SJCRH30 (cell line): ENCODE measurements at regions not wholly inside any gene's neighbourhood (a gene's known extent, or its start where the extent isn't known, plus 50 kb on each side); places are given as distances from the start of the nearest gene placed in this dataset.
"Not testable (repeated sequence)": the region's sequence is repeated elsewhere in the genome, so short reads cannot be mapped to it uniquely, and the experiment has no call there.

ENCODE experiments used
- DNase-seq, 2 experiments: peaks; one replicate each; pipeline ENCODE4 v3.0.0-alpha.2; 2015 to 2020
- H3K27ac ChIP-seq: fragments of 250-450 bp; sonication (Bioruptor Pico); 2 replicates; pipeline ENCODE4 v1.5.1; 2020; ENCODE audit warnings: mild to moderate bottlenecking, moderate library complexity
- H3K27me3 ChIP-seq: fragments of 250-450 bp; sonication (Bioruptor Pico); 2 replicates; pipeline ENCODE4 v1.5.1; 2020; ENCODE audit warnings: mild to moderate bottlenecking, moderate library complexity
- H3K36me3 ChIP-seq: fragments of 250-450 bp; sonication (Bioruptor Pico); 2 replicates; pipeline ENCODE4 v1.5.1; 2020; ENCODE audit warnings: mild to moderate bottlenecking, moderate library complexity
- H3K4me1 ChIP-seq: fragments of 250-450 bp; sonication (Bioruptor Pico); 2 replicates; pipeline ENCODE4 v1.5.1; 2020; ENCODE audit warnings: mild to moderate bottlenecking, moderate library complexity
- H3K4me3 ChIP-seq: fragments of 250-450 bp; sonication (Bioruptor Pico); 2 replicates; pipeline ENCODE4 v1.5.1; 2020; ENCODE audit warnings: mild to moderate bottlenecking, moderate library complexity
- H3K9me3 ChIP-seq: fragments of 250-450 bp; sonication (Bioruptor Pico); replicated peaks from 2 replicates; pipeline ENCODE4 v1.5.1; 2020; ENCODE audit warnings: mild to moderate bottlenecking, moderate library complexity

DNA sequence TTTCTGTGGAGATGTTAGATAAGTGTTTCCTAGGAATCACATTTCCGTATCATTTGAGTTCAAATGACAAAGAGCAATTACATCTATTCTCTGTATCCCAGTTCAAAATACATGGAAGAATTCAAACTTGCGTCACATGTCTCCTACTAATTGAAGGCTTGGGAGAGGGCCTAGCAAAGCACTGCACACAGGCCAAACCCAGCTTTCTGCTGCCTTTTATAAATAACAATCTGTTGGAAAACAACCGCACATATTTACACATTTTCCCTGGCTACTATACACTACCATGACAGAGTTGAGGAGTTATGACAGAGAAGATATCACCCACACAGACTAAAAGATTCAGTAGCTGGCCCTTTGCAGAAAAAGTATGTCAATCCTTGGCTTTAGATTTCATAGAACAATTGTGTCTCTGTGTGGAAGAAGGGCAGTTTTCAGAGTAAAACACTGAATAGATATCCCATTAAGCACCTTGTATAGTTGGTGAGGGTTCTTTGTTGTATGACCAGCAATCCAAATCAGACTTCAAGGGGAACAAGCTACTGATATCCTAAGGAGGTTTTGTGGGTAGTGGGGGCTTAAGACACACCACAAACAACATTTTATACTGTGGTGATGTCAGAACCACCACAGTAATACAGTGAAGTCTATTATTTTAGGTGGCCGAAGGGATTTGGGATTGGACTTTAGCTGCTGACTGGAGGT lies 861.3 kb downstream of the CCDC85A start:
- no peaks in the 10 kb centered on the region for H3K27me3 ChIP-seq
- H3K36me3 ChIP-seq = no peaks in the 10 kb centered on the region
- no peak for DNase-seq
- no peaks in the 10 kb centered on the region for H3K9me3 ChIP-seq
- H3K27ac ChIP-seq = no peak overlapping the region
- H3K4me1 ChIP-seq = no peaks in the 10 kb centered on the region
- H3K4me3 ChIP-seq = no peak overlapping the region

DNA sequence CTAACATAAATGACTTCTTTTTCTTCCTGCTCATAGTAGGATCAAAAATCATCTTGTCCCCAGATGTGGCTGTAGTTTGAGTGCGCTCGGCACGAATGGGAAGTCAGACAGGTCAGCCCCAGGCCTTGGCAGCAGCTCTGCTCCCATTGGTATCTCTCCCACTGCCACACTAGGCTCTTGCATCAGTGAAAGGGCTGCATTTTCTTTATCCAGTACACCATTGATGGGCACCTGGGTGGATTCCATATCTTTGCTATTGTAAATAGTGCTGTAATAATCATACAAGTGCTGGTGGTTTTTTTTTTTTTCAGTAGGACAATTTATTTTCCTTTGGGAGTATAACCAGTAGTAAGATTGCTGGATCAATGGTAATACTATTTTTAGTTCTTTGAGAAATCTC lies 865.5 kb downstream of the CCDC85A start:
- no peak overlapping the region for H3K27ac ChIP-seq
- no peaks in the 10 kb centered on the region for H3K36me3 ChIP-seq
- DNase-seq = no peak
- H3K27me3 ChIP-seq = no peaks in the 10 kb centered on the region
- no peaks in the 10 kb centered on the region for H3K9me3 ChIP-seq
- H3K4me1 ChIP-seq = no peaks in the 10 kb centered on the region
- no peak overlapping the region for H3K4me3 ChIP-seq

DNA sequence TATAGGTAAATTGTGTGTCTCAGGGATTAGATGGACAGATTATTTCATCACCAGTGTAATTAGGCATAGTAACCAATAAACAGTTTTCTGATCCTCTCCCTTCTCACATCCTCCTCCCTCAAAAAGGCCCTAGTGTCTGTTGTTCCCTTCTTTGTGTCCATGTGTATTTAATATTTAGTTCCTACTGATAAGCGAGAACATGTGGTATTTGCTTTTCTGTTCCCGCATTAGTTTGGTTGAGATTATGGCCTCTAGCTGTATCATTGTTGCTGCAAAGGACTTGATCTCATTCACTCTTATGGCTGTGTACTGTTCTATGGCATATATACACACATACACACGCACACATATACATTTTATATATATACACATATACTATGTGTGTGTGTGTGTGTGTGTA lies 866.2 kb downstream of the CCDC85A start:
- no peak overlapping the region for H3K27ac ChIP-seq
- DNase-seq = no peak
- no peaks in the 10 kb centered on the region for H3K36me3 ChIP-seq
- no peak overlapping the region for H3K4me3 ChIP-seq
- no peaks in the 10 kb centered on the region for H3K9me3 ChIP-seq
- no peaks in the 10 kb centered on the region for H3K4me1 ChIP-seq
- no peaks in the 10 kb centered on the region for H3K27me3 ChIP-seq

DNA sequence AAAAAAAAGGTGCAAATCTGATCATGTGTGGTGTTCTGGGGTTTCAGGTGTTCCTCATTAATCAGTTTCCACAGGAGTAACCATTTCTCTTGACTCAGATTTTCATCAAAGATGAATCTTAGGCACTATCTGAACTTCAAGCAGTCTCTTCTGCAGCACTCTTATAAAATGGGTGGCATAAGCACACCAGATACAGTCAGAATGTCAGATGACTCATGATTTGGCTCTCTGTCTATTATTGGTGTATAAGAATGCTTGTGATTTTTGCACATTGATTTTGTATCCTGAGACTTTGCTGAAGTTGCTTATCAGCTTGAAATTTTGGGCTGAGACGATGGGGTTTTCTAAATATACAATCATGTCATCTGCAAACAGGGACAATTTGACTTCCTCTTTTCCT lies 882.5 kb downstream of the CCDC85A start:
- H3K9me3 ChIP-seq, H3K27ac ChIP-seq, H3K4me1 ChIP-seq, H3K4me3 ChIP-seq, H3K36me3 ChIP-seq, DNase-seq: not testable (repeated sequence)
- peaks cover 11% of the 10 kb centered on the region; the same call in 1 of the 2 replicates for H3K27me3 ChIP-seq

DNA sequence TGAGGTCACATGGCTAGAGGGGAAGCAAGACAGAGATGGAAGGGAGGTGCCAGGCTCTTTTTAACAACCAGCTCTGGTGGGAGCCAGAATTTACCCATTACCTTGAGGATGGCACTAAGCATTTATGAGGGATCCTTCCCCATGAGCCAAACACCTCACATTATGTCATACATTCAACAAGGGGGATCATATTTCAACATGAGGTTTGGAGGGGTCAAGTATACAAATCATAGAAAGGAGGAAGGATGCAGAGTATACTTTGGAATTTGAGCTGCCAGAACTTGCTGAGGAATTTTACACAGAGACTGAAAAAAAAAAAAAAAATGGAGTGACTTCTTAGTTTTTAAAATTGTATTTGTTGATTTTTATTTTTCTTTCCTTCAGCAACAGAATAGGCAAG lies 891.4 kb downstream of the CCDC85A start:
- DNase-seq = peak in 1 of 2 experiments; percentile 33
- H3K4me3 ChIP-seq = no peak overlapping the region
- H3K36me3 ChIP-seq = no peaks in the 10 kb centered on the region
- H3K27me3 ChIP-seq = peaks cover 5% of the 10 kb centered on the region; the same call in 1 of the 2 replicates
- H3K9me3 ChIP-seq = no peaks in the 10 kb centered on the region
- H3K27ac ChIP-seq = no peak overlapping the region
- peaks cover 3% of the 10 kb centered on the region; the same call in 1 of the 2 replicates for H3K4me1 ChIP-seq

DNA sequence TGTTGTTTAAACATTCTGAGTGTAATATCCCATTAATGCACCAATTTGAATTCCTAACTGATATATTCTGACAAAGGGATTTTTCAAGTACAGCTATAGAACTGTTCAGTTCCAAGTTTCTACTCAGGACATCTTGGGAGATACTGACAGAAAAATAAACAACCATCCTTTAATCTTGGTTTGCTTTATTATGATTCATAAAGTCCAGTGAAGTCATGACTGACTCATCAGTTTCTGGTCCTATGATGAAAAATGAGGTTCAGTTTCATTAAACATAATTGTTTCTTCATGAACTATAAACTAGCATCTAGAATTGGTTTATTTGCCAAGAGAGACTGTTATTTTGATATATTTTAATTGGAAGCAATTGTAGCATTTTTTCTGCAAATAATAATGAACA lies 896.2 kb downstream of the CCDC85A start:
- Histone ChIP-seq H3K27me3 (no peaks in the 10 kb centered on the region), H3K27ac (no peak overlapping the region), H3K9me3 (no peaks in the 10 kb centered on the region), H3K4me3 (no peak overlapping the region), H3K4me1 (peaks cover 2% of the 10 kb centered on the region; the same call in 1 of the 2 replicates), H3K36me3 (no peaks in the 10 kb centered on the region)
- DNase-seq = no peak

DNA sequence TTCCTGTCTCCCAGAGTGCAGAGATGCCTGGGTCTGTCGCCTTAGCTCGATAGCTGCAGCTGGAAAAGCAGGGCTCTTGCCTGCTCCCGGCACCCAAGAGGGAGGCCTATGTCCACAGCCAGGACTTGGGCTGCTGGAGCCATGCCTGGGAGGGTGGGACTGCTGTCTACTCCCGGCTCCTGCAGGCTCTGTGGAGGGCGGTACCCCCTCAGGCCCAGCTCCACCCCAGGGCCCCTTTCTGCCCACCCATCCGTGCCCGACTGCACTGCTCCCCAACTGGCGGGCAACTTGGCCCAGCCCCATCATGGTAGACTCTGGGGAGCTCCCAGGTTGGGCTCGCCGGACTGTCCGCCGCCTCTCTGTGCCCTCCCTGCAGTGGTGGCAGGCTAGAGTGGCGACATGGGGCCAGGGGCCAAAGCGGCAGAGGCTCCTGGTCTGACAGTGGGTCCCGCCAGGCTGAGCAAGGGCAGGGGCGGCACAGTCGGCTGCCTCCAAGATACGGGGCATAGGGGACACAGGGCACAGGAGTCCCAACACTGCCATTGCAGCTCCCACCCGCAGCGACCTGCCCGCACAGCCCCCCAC lies 901.0 kb downstream of the CCDC85A start:
- Histone ChIP-seq H3K4me1 (no peaks in the 10 kb centered on the region), H3K27me3 (no peaks in the 10 kb centered on the region), H3K9me3 (no peaks in the 10 kb centered on the region), H3K27ac (no peak overlapping the region), H3K4me3 (no peak overlapping the region), H3K36me3 (no peaks in the 10 kb centered on the region)
- DNase-seq = no peak

- Histone ChIP-seq H3K27ac (no peak overlapping the region), H3K36me3 (no peaks in the 10 kb centered on the region), H3K4me3 (no peak overlapping the region), H3K9me3 (0 out of 2 replicates have a peak, but pooled peaks cover 1% of the 10 kb centered on the region), H3K27me3 (no peaks in the 10 kb centered on the region), H3K4me1 (no peaks in the 10 kb centered on the region)
- DNase-seq = no peak
Measured at GRCh38 chr2:57093020-57093419, 909.2 kb downstream of the CCDC85A start.

- H3K9me3 ChIP-seq = 0 out of 2 replicates have a peak, but pooled peaks cover 3% of the 10 kb centered on the region
- no peak overlapping the region for H3K27ac ChIP-seq
- no peak for DNase-seq
- no peak overlapping the region for H3K4me3 ChIP-seq
- H3K36me3 ChIP-seq = no peaks in the 10 kb centered on the region; the same call in 1 of the 2 replicates
- H3K4me1 ChIP-seq = no peaks in the 10 kb centered on the region
- H3K27me3 ChIP-seq = no peaks in the 10 kb centered on the region
Measured at GRCh38 chr2:57097855-57098254, 914.1 kb downstream of the CCDC85A start.

DNA sequence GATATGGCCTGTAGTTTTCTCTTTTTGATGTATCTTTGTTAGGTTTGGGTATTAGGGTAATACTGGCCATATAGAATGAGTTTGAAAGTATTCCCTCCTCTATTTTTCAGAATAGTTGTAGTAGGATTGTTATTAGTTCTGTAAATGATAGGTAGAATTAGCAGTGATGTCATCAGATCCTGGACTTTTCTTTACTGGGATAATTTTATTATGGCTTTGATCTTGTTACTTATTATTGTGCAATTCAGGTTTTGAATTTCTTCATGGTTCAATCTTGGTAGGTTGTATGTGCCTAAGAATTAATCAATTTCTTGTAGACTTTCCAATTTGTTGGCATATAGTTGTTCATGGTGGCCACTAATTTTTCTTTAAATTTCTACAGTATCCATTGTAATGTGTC lies 916.6 kb downstream of the CCDC85A start:
- H3K4me3 ChIP-seq = no peak overlapping the region
- no peaks in the 10 kb centered on the region for H3K27me3 ChIP-seq
- no peaks in the 10 kb centered on the region for H3K4me1 ChIP-seq
- H3K27ac ChIP-seq = no peak overlapping the region
- no peaks in the 10 kb centered on the region; the same call in 1 of the 2 replicates for H3K36me3 ChIP-seq
- no peak for DNase-seq
- 0 out of 2 replicates have a peak, but pooled peaks cover 3% of the 10 kb centered on the region for H3K9me3 ChIP-seq

GRCh38 chr2:57105694-57106093 lies 921.9 kb downstream of the CCDC85A start:
- H3K4me1 ChIP-seq = no peaks in the 10 kb centered on the region
- H3K36me3 ChIP-seq = no peaks in the 10 kb centered on the region
- H3K4me3 ChIP-seq = no peak overlapping the region
- no peaks in the 10 kb centered on the region for H3K9me3 ChIP-seq
- no peak overlapping the region for H3K27ac ChIP-seq
- peak; percentile 33 to 65 for DNase-seq
- no peaks in the 10 kb centered on the region for H3K27me3 ChIP-seq

DNA sequence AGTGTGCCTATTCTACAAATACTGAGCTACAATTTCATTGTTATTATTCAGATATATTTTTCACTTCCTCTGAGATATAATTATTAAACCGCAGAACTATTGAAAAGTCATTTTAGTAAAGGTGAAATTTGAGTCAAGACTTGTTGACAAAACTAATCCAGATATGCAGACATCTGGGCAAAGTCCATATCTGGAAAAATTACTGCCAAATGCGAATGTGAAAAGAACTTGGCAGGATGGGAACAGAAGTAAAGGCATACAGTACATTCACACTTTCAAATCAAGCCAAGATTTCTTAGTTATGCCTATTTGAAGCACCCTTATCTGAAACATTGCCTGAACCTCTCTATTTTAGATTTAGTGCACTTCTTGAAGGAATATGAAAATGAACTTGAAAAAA lies 923.6 kb downstream of the CCDC85A start:
- DNase-seq = no peak
- Histone ChIP-seq H3K4me3 (no peak overlapping the region), H3K4me1 (no peaks in the 10 kb centered on the region), H3K27me3 (no peaks in the 10 kb centered on the region), H3K9me3 (no peaks in the 10 kb centered on the region), H3K36me3 (no peaks in the 10 kb centered on the region), H3K27ac (no peak overlapping the region)

DNA sequence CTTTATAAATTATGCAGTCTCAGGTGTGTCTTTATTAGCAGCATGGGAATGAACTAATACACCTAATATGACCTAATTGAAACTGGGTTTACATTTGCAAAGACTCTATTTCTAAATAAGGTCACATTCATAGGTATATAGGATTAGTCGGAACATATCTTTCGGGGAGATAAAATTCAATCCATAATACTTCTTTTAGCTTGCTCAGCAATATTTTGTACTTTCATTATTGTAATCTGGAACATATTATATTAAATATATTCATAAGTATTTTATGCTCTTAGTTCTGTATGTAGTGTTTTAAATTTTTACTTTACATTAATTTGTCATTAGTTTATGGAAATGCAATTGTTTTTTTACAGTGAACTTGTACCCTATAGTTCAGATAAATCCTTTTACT lies 927.7 kb downstream of the CCDC85A start:
- Histone ChIP-seq H3K4me1 (no peaks in the 10 kb centered on the region), H3K9me3 (no peaks in the 10 kb centered on the region), H3K27ac (no peak overlapping the region), H3K27me3 (no peaks in the 10 kb centered on the region), H3K4me3 (no peak overlapping the region), H3K36me3 (no peaks in the 10 kb centered on the region)
- no peak for DNase-seq

GRCh38 chr2:57119141-57119540 lies 927.5 kb upstream of the VRK2 start:
- no peaks in the 10 kb centered on the region for H3K36me3 ChIP-seq
- DNase-seq = no peak
- H3K9me3 ChIP-seq = no peaks in the 10 kb centered on the region
- H3K27me3 ChIP-seq = no peaks in the 10 kb centered on the region
- H3K4me3 ChIP-seq = no peak overlapping the region
- H3K27ac ChIP-seq = no peak overlapping the region
- no peaks in the 10 kb centered on the region for H3K4me1 ChIP-seq

DNA sequence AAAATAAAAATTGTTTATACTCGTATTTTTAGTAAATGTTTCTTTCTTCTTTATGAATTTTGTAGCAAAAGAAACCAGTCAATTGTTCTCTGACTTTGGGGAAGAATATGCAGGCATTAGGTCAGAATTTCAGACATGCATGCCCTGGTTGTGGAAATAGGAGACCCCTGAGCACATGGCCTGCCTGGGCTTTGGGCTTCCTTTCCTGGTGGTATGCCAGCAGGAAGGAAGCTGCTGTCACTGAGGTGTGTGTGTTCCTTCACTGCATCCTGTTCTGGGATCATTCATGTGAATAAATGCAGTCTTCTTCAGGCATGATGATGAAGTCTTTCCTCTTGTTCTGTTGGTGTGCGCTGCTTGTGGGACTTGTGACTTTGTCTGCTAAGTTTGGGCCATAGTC lies 920.2 kb upstream of the VRK2 start:
- Histone ChIP-seq H3K9me3 (no peaks in the 10 kb centered on the region), H3K27ac (no peak overlapping the region), H3K4me3 (no peak overlapping the region), H3K4me1 (no peaks in the 10 kb centered on the region), H3K36me3 (no peaks in the 10 kb centered on the region), H3K27me3 (no peaks in the 10 kb centered on the region)
- peak in 1 of 2 experiments; percentile 14 for DNase-seq

- no peak overlapping the region for H3K4me3 ChIP-seq
- no peaks in the 10 kb centered on the region for H3K36me3 ChIP-seq
- H3K27me3 ChIP-seq = peaks cover 3% of the 10 kb centered on the region; the same call in 1 of the 2 replicates
- H3K9me3 ChIP-seq = no peaks in the 10 kb centered on the region
- H3K4me1 ChIP-seq = no peaks in the 10 kb centered on the region
- DNase-seq = no peak
- H3K27ac ChIP-seq = no peak overlapping the region
Measured at GRCh38 chr2:57139179-57139578, 907.4 kb upstream of the VRK2 start.
